CD4-positive, alpha-beta T cell treated with Interleukin-4 for 4 hours (primary cell): ENCODE measurements at regions not wholly inside any gene's neighbourhood (a gene's known extent, or its start where the extent isn't known, plus 50 kb on each side); places are given as distances from the start of the nearest gene placed in this dataset.
A peak's percentile ranks its signal among the peaks of the same experiment; 100 is the strongest.

Source experiments
- DNase-seq: peaks from one replicate; pipeline ENCODE4 v3.0.0-alpha.2; 2020

DNA sequence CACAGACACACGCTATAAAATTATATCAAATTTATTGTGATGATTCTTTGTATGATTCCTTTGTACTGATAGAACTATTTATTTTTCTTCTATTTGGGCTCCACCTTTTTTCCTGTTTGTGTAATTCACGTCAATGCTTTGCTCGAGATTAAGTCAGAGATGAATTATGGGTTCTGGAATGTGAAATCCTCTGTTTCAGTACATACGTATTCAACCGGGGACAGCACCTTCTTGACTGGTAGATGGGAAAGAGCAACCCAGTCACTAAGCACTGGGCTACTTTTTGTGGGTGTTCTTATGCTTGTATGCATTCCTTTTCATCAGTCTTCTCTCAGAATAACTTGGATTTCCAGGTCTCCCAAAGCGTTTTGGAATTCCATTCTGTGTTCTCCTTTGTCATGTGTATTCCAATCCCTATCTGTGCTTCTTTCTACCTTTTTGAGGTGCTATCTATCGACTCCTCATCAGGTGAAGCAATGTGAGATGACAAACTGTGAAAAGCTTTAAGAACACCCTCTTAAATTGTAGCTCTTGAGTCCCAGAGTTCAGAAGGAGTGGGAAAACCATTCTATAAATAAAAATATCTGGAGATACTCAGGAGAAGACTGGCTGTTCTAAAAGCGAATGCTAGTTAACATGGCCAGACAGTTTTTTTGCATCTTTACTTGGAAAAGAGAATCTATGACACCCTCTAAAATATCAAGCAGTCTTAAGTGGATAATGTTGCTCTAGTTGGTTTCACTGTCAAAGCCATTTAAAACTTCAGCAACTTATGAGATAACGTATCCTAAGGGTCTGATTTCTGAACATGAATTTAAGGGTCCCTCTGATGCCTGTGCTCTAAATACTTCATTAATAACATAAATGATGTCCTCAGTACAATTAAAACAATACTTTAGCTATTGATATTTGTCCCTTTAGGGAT lies 197.7 kb upstream of the PREP start:
- no peak for DNase-seq

DNA sequence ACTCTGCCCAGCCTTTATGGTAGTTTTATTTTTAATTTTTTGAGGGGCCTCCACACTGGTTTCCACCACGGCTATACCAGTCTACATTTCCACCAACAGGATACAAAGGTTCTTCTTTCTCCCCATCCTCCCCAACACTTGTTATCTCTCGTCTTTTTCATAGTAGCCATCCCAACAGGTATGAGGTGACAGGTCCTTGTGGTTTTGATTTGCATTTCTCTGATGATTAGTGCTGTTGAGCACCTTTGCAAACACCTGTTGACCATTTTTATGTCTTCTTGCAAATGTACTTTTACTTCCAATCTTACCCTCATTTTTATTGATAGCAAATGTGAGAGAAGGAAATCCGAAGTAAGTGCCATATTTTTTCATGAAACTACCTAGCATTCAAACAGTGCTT lies 195.4 kb upstream of the PREP start:
- DNase-seq: no peak

DNA sequence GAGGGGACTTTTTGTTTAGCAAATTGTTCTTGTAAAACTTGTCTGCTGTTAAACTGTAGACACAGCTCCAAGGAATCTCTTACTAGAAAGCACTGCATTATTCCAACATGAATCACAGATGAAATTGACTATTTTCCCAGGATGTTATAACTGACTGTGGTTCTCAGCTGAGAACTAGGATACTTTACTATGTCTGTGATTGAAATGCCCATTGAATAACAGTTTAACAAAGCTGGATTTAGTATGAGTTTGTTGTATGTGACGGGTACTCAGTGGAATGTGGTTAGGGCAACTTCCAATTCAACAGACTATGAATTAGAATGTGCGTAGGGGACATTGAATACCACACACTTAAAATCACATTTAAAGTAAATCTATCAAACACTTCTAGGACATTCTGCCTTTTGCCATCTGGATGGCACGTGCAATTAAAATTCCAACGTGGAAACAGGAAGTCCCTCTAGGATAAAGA lies 193.4 kb upstream of the PREP start:
- no peak for DNase-seq

DNA sequence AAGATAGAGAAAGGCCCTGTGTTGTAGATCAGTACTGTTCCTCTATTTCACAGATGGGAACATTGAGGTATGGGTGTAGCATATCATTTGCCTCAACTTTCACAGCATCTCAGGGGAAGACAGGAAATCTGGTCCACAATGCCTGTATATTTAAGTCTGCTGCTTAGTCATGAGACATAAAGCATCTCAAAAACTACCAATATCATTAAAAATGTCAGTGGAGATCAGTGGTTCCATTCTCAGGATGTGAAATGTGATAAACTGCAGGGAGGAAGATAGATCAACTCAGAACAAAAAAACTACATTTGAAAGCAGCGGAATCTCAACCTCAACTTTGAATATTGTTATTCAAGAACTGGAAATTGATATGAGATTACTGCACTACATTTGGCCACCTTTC lies 192.9 kb upstream of the PREP start:
- DNase-seq: no peak

DNA sequence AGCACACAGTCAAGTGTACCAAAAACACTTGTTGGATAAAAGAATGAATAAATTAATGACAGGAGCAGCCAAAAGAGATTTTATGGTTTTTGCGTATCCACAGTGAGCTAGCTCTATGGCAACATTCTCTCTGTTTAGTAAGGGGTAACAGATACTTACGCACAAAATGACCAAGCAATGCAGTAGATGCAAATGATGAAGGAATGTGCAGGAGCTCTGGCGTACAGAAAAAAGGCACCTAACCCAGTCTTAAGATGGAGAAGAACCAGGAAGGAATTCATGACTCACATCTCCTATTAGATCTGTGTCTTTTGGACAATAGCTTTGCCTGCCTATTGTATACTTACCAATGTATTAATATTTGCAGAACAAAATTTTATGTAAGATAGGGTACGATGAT lies 191.9 kb upstream of the PREP start:
- no peak for DNase-seq

DNA sequence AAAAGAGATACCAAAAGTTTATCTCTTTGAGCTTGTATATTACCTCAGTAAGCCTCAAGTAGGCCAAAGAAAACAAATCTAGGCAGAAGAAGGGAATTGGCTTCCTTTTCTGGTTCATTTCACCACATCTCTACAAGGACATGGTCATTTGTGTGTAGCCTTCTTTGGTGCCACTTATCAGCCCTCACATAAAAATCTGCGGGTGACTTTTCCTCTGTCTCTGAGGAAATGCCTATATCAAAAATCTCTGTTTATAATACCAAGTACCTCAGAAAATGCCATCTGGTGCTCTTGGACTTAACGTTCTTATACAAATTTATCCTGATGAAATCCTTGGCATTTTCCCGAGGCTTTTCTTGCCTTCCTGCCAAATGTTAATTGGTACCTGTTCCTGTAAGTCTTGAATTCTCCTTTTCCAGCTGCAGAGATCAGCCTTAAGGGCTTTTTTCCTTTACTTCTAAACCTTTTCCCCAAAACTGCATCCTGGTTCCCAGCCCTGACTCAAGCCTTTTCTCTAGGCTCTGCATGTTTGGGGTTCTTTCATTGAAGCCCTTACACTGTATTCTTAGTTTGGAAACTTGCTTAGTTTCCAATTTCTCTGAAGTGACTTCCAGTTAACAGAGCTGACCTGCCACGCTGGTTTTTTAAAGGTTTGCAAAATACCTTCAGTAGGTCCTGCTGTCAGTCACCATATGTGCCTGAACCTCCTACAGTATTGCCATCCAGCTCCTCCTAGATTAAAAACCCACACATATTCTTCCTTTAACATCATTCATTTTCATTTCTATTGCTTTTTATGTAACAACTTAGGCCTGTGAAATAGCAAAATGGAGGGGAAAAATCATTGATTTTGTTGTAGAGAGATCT lies 191.2 kb upstream of the PREP start:
- no peak for DNase-seq

DNA sequence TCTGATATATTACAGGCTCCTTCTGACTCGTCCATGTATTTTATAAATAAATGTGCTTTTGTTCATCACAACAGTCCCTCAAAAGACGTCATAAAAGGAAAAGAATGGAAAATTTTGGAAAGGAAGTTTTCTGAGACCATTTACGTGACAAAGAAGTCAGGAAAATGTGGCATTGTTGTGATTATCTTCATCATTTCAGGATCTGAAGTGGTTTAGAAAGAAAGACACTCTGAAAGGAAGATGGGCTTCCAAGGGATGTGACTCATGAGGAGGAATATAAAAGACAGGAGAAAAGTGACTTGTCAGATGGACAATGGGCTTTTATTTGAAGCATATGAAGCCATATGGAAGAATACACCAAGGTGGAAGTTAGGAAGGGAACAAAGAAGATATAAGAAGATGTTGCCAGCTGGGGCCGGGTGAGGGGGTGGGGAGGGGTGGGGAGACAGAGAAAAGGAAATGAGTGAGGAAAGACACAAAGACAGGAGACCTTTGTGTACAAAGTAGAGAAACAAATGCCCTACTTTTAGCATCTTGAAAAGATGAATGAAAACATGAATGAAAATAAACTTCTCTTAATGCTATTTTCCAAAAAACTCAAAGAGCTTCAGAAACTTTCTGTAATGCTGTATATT lies 190.3 kb upstream of the PREP start:
- no peak for DNase-seq

DNA sequence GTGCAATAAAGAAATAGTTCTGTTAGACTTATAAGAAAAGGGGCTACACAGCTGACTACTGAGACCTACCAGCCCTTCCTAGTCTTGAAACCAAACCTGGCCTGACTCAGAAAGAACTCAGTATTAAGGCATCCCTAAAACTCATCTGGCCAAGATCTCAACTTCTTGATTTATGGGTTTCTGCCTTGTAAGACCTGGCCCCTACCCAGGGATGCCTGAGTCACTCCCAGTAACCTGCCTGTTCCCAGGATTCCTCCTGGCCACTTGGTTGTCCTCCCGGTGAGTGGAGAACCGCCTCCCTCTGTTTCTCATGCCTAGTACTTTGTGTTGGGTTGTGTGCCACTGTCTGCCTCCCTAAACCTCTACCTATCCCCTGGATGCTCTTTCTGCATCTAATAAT lies 189.4 kb upstream of the PREP start:
- no peak for DNase-seq

DNA sequence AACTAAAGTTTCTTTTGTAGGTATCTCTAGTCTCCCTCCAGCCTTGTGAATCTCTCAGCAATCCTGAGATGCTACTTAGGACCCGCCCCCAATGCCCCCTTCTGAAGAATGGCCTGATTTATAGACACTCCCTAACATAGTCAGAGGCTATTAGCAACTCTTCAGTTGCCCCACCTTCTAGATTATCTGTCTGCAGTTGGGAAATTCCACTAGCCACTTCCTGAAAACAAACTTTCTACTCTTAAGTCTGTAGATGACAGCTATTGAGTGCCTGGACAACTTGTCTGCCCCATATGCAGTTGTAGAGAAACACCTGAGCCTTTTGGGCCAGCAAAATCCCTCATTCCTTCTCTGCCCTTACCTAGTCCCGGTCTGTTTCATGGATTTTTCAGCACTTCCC lies 188.2 kb upstream of the PREP start:
- DNase-seq: peak; percentile 66

DNA sequence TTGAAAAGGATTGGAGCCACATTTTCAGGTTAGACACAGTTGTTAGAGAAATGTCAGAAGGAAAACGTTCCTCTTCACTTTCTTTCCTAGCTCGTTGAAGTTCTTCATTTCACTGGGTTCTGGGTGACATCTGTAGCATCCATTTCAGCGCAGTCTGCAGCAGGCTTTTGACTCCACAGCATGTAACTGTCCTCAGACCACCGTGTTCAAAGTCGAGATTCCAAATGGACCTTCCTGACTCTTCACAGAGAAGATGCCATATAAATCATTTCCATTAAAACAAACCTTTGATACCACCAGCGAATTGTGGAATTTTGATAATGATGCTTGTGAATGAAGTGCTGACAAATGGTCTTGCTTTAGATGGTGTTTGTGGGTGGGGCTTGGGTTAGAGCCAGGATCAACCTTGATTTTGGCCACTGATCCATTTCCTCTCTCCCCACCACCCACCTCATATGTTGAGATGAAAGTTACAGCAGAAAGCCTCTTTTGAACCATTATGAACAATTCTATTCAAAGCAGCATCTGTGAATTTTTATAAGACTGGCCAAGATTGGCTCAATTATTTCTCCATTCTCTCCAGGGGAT lies 185.3 kb upstream of the PREP start:
- no peak for DNase-seq

DNA sequence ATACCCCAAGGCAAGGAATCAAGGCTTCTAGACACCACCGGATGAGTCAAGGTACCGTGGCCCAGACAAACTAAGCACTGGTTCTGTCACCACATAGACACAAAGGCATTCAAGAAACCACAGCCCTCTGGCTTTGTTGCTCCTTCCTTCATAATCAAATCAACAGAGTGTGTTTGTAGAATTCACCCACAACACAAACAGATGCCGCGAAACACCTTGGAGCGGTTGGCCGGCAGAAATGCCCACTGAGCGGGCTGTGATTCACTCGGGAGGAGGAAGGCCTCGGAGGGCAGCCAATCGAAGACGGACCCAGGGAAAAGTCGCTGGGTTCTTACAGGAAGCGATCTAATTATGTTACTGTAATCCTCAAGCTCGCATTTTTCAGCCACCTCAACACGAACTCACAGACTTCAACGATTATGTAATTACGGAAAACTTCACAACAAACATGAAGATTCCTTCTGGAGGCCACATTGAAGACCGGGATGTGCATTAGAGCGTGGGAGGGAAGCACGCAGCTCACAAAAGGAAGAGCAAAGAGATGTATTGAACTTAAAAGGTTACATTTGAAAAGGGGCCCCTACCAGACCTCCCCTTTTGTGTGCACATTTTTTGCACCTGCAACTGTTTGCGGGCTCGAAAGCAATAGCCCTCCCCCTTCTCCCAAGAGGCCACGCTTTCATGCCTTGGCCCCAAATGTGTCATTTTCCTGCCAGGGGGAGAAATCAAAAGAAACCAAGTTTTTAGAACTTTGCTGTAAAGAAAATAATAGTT lies 184.7 kb upstream of the PREP start:
- DNase-seq: peak; percentile 46

DNA sequence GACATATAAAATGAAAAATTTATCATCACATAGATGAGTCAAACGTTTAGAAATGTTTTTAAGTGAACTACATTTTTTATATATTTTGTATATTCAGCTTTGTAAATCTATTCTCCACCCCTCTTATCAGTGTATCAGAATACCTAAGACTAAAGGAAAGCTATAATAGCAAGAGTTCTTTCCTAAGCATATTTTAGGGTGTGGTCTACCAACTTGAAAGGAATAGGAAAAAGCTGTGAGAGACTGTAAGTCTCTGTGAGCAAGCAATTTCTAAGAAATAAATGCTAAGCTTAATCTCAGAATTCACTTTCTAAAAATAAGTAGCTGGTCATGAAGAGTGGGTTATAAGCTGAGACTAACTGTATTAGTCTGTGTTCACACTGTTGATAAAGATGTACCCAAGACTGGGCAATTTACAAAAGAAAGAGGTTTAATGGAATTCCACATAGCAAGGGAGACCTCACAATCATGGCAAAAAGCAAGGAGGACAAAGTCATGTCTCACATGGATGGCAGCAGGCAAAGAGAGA lies 175.4 kb upstream of the PREP start:
- DNase-seq: no peak

DNA sequence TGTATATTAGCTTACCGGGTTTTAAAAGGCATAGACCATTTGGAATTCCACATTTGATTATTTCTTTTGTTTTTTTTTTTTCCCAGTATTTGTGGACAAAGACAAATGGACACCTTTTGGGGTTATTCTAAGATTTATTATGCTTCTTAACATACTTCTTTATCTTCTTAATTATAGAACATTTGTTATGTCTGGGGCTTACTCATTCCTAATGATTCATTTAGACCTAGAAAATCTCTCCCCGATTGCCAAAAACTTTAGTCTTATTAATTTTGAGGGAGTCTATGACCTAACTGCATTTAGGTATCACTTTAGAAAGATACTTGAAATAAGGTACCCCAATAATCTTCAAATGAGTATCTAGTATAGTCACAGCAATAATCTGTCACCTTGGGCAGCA lies 170.7 kb upstream of the PREP start:
- DNase-seq: no peak

DNA sequence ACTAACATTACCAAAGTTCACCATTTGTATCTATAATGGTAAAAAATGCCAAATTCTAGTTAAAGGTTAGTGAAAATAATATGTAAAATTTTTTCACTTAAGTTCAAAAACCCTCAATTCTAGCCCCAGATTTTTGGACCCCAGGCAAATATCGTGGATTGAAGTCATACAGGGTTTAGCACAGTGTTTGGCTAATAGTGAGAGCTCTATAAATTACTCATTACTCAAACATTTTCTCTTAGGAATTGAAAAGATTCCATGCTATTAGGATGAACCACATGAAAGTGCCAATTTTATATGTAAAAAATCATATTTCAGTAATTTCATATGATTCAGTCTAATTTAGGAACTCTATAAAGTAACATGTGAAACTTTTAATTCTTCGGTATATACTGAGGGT lies 170.3 kb upstream of the PREP start:
- DNase-seq: no peak

DNA sequence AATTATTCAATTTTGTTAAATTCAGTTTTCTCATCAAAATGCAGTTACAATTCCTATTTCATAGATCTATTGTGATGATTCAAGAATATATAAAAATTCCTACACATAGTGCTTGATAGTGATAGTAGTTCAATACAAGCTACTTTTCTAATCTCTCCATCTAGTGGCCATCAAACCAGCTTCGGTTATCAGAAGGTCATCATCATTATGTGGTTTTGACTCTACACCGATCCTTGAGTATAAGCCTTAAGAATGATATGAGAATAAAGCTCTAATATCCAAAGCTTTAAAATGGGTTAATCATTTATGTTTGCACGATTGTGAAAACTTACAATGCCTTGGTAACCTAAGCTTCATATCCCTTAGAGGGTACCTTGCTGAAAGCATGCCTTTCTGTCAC lies 167.5 kb upstream of the PREP start:
- no peak for DNase-seq

DNA sequence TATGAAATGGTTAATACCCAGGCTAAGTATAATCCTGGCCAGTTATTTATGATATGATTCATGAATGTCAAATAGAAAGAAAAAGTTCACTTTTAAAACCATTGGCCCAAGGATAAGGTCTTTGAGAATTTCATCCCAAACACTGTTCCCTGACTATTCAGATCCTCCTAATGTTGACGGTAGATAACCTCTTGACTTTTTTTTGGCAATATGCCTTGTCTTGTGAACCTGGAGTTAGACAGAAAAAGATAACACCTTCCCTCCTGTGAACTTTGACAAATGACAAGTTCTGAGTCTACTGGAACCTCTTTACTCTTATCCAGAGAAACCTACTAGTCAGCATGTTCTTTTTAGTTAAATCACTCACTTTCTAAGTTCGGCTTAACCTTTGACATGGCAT lies 166.8 kb upstream of the PREP start:
- DNase-seq: no peak

DNA sequence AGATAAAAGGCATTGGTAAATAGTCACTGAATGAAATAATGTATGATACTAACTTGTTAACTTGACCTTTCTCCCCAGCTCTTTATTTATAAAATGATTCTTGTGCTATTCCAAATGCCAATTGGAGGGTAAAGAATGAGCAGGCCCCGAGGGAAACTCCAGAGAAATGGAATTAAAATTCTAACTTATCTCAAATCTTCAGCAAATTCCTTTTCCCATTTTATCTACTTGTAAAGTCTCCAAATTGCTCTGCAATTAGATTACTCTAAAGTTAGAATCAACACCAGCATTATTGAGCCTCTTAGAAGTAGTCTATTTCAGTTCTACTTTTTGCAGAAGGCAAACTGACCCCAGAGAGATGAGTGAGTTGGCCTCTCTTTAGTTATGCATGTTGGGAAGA lies 165.9 kb upstream of the PREP start:
- DNase-seq: no peak

DNA sequence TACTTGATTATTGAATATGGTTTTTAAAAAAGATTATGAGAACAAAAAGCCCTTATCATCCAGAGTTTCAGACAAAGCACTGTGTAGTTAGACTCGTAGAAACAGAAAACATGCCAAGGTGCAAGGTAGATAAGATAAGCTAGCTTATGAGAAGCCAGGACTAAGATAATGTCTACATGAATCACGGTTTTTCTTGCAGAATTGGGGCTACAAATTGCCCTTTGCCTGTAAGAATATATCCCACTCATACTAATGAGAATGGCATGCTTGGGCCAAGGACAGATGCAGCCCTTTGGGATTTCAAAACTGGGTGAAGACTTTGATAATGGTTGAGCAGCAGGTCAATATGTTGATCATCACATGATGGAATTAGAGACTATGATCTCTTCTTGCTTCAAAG lies 165.3 kb upstream of the PREP start:
- DNase-seq: no peak

DNA sequence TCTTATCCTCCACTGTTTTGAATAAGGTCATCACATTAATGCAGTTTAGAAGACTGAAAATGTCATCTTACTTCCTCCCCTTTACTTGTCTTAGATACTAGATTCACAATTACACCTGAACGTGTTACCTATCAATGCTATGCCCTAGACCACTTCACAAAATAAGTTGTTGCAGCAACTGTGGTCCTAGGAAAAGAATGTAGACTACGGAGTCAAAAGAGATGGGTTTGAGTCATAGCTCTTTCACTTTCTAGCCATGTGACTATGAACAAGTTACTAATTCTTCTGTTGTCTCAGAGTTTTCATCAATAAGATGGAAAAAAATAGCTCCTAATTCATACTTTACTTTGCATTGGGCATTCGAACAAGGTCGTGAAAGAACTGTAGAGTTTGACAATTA lies 164.3 kb upstream of the PREP start:
- DNase-seq: no peak

DNA sequence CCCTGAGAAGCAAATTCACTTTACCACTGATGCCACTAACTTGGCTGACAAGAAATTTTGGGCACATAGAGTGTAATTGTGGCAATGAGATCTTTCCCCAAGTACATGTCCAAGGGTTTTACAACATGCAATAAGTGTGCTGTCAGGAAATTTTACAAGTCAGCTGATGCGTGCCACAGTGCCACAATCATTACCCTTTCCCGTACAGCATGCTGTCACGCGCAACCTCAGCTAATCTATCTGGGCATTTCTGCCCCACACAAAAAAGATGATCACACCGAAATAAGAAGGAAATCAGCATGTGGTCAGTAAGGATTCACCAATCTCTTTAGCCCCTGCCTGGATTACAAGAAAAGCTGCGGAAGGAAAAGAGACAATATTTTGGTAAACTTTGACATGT lies 163.6 kb upstream of the PREP start:
- no peak for DNase-seq

DNA sequence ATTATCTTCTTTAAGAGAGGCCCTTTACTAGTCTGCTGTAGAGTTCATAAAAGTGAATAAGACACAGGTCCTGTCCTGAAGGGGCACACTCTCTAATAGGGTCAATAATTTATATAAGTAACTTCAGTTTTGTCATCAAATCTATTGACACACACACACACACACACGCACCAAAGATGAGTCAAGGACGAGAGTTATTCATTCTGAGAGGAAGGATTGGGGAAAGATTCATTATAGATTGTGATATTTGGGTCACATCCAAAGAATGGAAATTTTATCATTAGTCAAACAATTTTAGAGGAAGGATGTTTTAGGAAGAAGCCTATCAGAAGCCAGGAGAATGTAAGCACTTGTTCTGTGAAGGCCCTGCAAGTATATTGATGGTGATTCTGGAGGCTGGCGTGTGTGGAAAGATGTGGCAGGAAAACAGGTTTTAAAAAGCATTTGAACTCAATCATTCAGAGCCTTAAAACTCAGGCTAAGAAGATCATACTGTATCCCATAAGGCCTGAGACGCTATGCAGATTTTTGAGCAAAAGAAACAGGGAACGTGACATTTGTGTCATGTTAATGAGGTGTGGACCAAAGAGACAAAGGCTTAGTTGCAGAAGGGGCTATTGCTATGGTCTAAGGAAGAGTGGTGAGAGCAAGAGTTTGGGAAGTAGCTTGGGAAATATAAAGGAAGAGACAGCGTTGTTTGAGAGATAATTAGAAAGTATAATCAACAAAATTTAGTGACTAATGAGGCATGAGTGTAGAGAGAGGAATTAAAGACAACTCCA lies 161.4 kb upstream of the PREP start:
- no peak for DNase-seq
